ENCODE measurements at regions not wholly inside any gene's neighbourhood (a gene's known extent, or its start where the extent isn't known, plus 50 kb on each side); places are given as distances from the start of the nearest gene placed in this dataset.

- H3K14ac ChIP-seq (replicated peaks; ENCODE audit: low read depth, low read length) = no peak overlapping the region
- in situ Hi-C loops (cut with MboI; ENCODE audit: low sequenced_read_pairs) = no loop called here
- H4K5ac ChIP-seq (ENCODE audit: low read depth, low read length) = no peak overlapping the region
- no peak overlapping the region for H4K8ac ChIP-seq (ENCODE audit: low read depth in 2 of 2, low read length in 2 of 2)
- H3K56ac ChIP-seq (ENCODE audit: extremely low read depth, insufficient read depth, low read length) = no peak overlapping the region
- no peak overlapping the region for H4K91ac ChIP-seq (ENCODE audit: insufficient read depth, low read depth, low read length)
- H3K79me1 ChIP-seq (ENCODE audit: low read depth in 1 of 2, low read length in 2 of 2) = no peaks in the 10 kb centered on the region
- H3K4ac ChIP-seq (ENCODE audit: low read depth, low read length) = no peak overlapping the region
- no peak overlapping the region for H3K23ac ChIP-seq (ENCODE audit: low read depth, low read length)
- H2BK15ac ChIP-seq (ENCODE audit: low read depth, low read length) = no peak overlapping the region
- no peak overlapping the region for H2BK120ac ChIP-seq (ENCODE audit: low read depth, low read length)
- CTCF ChIA-PET = no interaction called here
- H3K9ac ChIP-seq (ENCODE audit: low read depth, low read length) = no peak overlapping the region
- no peak overlapping the region for H3K4me2 ChIP-seq (ENCODE audit: low read depth, low read length)
- no peaks in the 10 kb centered on the region for H3K9me1 ChIP-seq (ENCODE audit: insufficient read depth, low read length)
- no peak overlapping the region for H3K27ac ChIP-seq (ENCODE audit: insufficient read depth, low read length)
- H3K27me3 ChIP-seq (ENCODE audit: control insufficient read depth, insufficient read depth, low read length) = no peaks in the 10 kb centered on the region
- no peaks in the 10 kb centered on the region for H3K9me3 ChIP-seq (ENCODE audit: control insufficient read depth, insufficient read depth, low read length)
- dilution Hi-C loops (cut with HindIII; ENCODE audit: low sequenced_read_pairs, unreplicated experiment) = no loop called here
- H3K36me3 ChIP-seq (ENCODE audit: control insufficient read depth, insufficient read depth, low read length) = no peaks in the 10 kb centered on the region
- H4K20me1 ChIP-seq (ENCODE audit: insufficient read depth, low read length) = no peaks in the 10 kb centered on the region
- POLR2A ChIA-PET (ENCODE audit: unreplicated experiment) = no interaction called here
- DNase-seq (no peak), ATAC-seq (ENCODE audit: low read depth) (no peak)
- BruUV-seq (replicated peaks) = no TSS peak
- TF ChIP-seq CHD1 (IDR thresholded peaks at IDR 0.05; ENCODE audit: low read depth, low read length) = no peak
- TF ChIP-seq CTCF (conservative IDR thresholded peaks at IDR 0.05; ENCODE audit: low read depth, low read length) = no peak
- TF ChIP-seq CEBPB (IDR thresholded peaks at IDR 0.05; ENCODE audit: low read depth, low read length) = no peak
- TF ChIP-seq RAD21 (IDR thresholded peaks at IDR 0.05; ENCODE audit: low read length) = no peak
- no peak for TF ChIP-seq USF2 (IDR thresholded peaks at IDR 0.05; ENCODE audit: low read depth, low read length)
- no peak for TF ChIP-seq ELK1 (IDR thresholded peaks at IDR 0.05; ENCODE audit: borderline replicate concordance, low read depth, low read length)
- no peak for TF ChIP-seq MAFK (IDR thresholded peaks at IDR 0.05; ENCODE audit: low read depth, low read length)
- TF ChIP-seq NFE2L2 (IDR thresholded peaks at IDR 0.05; ENCODE audit: low read depth, low read length) = no peak
- no peak for TF ChIP-seq POLR2A (IDR thresholded peaks at IDR 0.05; ENCODE audit: low read depth, low read length)
- no peak for TF ChIP-seq RFX5 (IDR thresholded peaks at IDR 0.05; ENCODE audit: low read depth, low read length)
- TF ChIP-seq RCOR1 (IDR thresholded peaks at IDR 0.05; ENCODE audit: insufficient replicate concordance, low read length) = no peak
- no peak for TF ChIP-seq MAZ (IDR thresholded peaks at IDR 0.05; ENCODE audit: borderline replicate concordance, low read depth, low read length)
- TF ChIP-seq FOS (IDR thresholded peaks at IDR 0.05; ENCODE audit: low read depth, low read length) = no peak
- TF ChIP-seq SMC3 (IDR thresholded peaks at IDR 0.05; ENCODE audit: low read depth, low read length) = no peak
- no peak for TF ChIP-seq BHLHE40 (IDR thresholded peaks at IDR 0.05; ENCODE audit: low read depth, low read length)
- no peak for TF ChIP-seq MXI1 (IDR thresholded peaks at IDR 0.05; ENCODE audit: borderline replicate concordance, low read depth, low read length)
- no peak overlapping the region for H2AK9ac ChIP-seq (replicated peaks; ENCODE audit: low read depth, low read length, poor library complexity)
- no peak overlapping the region for H2AK5ac ChIP-seq (ENCODE audit: low read depth, low read length)
- no peak overlapping the region for H2BK5ac ChIP-seq (ENCODE audit: low read depth, low read length, poor library complexity, severe bottlenecking)
- intact Hi-C loops (cut with micrococcal nuclease) = no loop called here
- no peaks in the 10 kb centered on the region for H3K4me1 ChIP-seq (ENCODE audit: control insufficient read depth, insufficient read depth, low read length)
- no peak overlapping the region for H2AFZ ChIP-seq (replicated peaks; ENCODE audit: low read length, poor library complexity)
- no CpG with 5 or more reads among the region's 3 CpGs for WGBS, 2 experiments (ENCODE audit: extremely low coverage in 2 of 2, insufficient read length in 1 of 2)
- H2BK20ac ChIP-seq (ENCODE audit: low read depth, low read length) = no peak overlapping the region
- H3K4me3 ChIP-seq (ENCODE audit: insufficient read depth, low read depth, low read length) = no peak overlapping the region
- no peak overlapping the region for H3K18ac ChIP-seq (ENCODE audit: low read depth, low read length)
Measured at GRCh38 chrX:13195340-13195739, 124.5 kb downstream of the ATXN3L start.
